ACHN (cell line): ENCODE measurements at regions not wholly inside any gene's neighbourhood (a gene's known extent, or its start where the extent isn't known, plus 50 kb on each side); places are given as distances from the start of the nearest gene placed in this dataset.

ENCODE experiments used
- DNase-seq: peaks from one replicate; pipeline ENCODE4 v3.0.0-alpha.2; 2015
- in situ Hi-C: cut with HindIII; loops from 2 replicates; pipeline ENCODE4 v1.10.0; 2017; ENCODE audit warnings: low sequenced_read_pairs, low pct_ligation_motif_present, low pct_unique_long_range_greater_than_20kb

DNA sequence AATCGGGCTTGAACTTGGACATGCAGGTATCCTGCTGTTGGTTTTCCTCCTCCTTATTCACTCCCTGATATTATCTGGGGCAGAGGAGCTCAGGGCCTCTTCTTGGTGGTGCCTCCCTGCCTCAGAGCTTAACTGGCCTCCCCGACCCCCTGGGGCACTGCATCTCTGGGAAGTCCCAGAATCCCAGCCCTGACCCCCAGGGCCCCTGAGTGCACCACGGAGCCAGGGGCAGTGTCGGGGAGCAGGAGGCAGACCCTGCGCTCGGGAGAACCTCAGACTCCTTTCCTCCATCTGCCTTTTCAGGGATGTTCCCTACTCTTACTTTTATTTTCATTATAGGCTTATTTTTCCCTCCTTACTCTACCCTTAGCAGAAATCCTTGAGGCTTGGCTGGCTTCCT lies 537.0 kb downstream of the BRD1 start:
- DNase-seq, result no peak
- in situ Hi-C loops, result no loop called here

DNA sequence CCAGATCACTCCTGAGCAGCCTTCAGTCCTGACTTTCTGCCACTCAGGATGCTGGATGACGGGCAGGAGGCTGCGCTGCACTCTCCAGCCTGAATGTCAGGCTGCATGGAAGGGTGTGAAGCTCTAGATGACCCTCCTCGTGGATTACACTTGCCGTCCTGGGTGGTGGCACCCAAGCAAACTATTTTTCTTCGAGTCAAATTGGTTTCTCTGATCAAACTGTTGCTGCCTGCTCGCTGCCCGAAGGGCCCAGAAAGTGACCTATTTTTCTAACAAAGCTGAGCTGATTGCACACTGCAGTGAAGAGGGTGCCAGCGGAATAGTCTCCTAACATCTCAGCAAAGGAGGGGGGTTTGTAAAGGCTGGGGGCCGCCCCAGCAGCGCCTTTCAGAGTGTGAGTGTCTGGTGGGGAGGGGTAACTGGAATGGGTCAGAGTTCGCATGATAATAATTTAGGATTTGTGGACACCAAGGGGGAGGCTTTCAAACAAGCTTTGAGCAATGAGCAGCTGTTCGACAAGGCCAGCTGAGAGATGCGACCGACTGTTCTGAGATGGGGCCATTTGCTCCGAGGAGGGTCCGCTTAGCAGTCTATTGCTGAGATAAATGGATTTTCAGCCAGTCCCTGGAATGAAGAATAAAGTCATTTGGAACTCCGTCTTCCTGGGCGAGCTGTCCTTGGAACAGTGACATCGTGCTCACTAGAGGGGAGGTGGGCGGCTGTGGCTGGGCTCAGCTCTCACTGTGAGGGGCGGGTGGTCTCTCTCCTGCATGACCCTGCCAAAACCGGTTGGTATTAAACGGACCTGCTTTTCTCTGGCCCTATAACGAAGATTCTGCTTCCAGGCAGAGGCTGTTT lies 537.6 kb downstream of the BRD1 start:
- in situ Hi-C loops, result no loop called here
- no peak for DNase-seq

DNA sequence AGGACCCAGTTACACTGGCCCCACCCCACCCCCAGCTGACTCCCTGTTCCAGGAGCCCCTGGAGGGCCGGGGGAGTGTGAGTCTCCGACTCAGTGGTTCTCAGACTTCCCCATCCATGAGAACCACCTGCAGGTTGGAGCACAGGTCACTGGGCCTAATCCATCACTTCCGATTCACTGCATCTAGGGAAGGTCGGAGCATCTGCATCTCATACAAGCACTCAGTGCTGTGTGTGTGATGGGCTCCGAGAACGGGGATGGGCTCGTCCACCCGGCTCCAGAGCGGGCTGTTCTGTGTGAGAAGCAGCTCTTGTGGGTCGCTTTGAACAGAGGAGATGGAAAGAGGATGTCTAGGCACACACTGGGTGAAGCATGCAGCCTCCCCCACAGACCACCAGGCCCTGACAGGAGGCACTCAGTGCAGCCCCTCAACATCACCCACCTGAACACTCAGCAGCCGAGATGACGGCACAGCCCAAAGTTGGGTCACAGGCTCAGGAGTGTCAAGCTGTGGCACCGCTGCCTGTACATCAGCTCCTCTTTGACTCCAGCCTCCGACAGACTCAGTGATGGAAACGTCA lies 541.4 kb downstream of the BRD1 start:
- in situ Hi-C loops, result no loop called here
- DNase-seq, result no peak

DNA sequence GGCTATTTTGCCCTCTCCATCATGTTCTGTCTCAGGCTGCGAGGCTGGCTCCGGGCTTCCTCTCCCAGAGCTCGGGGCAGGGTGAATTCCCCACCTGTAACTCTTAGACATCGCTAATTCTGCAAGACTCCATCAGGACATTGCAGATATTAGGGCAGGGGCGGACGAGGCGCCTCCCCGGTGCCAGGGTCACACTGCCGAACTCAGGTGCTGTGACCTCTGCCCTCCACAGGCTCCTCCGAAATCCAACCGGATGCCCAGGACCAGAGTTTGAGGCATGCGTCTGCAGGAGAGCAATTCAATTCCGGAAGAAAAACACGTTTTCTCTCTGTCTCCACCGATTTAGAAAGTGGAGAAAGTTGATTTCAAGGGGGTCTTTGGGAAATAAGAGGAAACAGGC lies 542.7 kb downstream of the BRD1 start:
- in situ Hi-C loops, result no loop called here
- no peak for DNase-seq

DNA sequence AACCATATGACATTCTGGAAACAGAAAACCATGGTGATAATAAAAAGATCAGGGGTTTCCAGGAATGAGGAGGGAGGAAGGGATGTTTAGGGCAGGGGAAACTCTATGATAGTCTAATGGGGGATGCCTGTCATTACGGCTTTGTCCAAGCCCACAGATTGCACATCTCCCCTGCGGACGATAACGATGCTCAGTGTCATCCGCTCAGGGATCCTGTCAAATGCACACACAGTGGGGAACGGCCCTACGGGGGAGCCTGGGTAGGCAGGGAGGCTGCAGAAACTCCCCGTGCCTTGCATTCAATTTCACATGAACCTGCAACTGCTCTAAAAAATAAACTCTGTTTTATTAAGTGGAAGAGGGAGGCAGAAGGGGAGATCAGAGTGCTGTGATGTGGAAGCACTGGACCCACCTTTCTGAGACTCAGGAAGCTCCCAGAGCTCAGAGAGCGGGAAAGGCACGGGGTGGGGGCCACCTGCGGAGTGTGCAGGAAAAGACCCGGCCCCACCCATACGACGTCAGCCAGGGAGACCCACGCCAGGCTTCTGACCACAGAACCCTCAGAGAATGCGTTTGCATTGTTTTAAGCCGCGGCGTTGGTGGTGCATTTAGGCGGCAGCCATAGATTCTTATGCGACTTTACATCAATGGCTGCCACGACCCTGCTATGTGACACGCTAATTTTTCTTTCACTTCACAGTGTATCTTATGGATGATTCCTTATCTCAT lies 543.5 kb downstream of the BRD1 start:
- no peak for DNase-seq
- in situ Hi-C loops, result no loop called here

DNA sequence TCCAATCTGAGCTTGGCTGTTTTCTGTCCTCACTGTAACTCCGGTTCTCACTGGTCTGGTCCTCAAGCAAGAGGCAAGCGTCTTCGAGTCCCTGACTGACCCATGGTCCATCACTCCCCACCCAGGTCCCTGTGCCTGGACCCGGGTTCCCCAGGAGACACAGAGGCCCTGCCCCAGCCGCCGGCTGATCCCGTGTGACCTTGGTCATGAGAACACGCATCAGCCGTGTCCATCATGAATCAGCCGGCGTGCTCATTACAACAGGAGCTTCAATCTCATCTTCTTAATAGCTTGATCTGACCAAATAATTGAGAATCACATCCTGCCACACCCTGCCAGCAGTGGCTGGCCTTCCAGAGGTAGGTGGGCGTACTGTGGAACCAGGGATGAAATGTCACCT lies 545.1 kb downstream of the BRD1 start:
- no peak for DNase-seq
- in situ Hi-C loops, result no loop called here

DNA sequence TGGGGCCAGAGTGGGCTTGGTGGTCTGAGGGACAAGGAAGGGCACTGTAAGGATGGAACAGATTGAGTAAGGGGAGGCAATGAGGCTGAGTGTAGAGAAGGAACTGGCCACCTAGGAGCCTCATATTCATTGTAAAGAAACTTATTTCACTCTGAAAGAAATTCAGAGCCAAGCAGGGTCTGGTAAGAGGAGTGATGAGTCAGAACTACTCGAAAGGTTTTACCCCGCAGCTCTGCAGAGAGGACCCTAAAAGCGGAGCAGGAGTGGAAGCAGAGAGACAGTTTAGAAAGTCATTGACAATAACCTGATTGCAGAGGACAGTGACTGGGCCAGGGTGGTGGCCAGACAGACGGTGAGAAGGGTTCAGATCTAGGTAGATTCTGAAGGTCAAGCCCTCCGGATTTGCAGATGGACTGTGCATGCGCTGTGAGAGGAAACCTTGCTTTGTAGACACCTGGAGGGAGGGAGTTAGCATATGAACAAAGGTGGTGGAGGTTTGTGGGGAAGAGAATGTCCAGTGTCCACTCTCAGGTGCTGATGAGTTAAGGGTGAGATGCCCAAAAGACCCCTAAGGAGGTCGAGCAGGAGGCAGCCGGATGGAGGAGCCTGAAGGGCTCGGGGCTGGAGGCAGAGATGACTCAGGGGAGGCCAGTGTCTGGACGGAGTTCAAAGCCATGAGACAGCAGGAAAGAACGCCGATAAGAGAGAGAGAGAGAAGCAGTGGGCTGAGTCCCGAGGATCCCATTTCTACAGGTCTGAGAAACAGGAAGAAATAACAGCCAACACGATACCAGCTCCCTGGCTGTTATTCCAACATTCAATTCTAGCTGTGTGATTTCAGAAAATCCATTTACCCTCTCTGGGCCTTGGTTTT lies 546.0 kb downstream of the BRD1 start:
- in situ Hi-C loops, result no loop called here
- peak; percentile 87 for DNase-seq

DNA sequence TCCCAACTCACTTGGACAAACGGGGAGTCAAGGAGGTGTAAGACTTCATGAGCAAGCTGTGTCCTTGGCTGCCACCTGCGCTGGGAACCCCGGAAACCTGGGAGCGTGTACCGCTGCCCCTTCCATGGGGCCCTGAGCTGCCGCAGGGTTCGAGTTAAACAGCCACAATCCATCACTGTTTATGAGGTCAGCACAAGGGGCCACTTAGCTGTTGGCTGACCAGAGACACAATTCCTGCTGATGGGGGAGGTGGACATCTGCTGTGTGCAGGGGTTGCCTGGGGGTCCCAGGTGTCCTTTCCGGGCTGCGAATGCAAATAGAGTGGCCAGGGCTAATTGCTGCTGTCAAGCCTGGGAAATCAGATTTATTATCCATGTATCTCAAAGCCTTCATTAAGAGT lies 549.3 kb downstream of the BRD1 start:
- no peak for DNase-seq
- in situ Hi-C loops, result no loop called here

DNA sequence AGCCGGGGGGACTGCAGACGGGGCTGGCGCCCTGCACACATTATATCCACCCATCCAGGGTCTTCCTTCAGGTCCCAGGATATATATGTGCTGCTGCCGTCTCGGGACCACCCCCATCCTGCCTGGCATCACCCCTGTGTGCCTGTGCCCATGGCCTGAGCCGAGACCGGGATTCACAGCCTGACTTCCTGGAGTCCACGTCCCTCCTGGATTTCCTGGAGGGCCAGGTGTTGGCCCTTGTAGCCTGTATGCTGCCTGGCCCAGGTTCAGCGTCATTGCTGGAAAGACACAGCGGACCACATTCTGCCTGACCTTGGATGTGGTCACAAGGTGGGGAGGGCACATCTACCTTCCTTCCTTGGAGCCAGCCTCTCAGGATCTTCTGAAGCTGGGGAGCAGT lies 551.1 kb downstream of the BRD1 start:
- no peak for DNase-seq
- in situ Hi-C loops, result no loop called here

DNA sequence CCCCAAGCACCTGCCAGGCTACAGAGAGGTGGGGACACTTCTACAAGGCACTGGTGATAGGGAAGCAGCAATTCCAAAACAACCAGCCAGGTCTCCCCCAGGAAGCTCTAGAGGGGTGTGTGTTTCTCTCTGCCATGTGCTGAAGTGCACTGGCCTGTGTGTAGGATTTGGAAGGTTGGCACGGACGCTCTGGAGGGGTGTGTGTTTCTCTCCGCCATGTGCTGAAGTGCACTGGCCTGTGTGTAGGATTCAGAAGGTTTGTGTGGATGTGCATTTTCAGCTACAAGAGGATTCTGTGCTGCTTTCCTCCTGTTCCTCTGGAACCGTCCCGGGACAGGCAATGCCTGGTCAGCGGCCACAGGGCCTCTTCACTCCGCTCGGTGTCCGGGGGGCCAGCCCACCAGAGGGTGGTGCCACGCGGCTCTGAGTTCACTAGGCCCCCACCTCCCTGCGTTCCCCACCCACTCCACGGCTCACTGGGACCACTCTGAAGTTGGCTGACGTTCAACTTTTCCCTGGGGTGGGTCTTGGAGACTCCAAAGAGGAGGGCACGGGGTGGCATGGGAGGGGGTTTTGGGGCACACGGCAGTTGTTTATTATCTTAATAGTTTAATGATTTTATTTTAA lies 552.8 kb downstream of the BRD1 start:
- no peak for DNase-seq
- in situ Hi-C loops, result no loop called here

DNA sequence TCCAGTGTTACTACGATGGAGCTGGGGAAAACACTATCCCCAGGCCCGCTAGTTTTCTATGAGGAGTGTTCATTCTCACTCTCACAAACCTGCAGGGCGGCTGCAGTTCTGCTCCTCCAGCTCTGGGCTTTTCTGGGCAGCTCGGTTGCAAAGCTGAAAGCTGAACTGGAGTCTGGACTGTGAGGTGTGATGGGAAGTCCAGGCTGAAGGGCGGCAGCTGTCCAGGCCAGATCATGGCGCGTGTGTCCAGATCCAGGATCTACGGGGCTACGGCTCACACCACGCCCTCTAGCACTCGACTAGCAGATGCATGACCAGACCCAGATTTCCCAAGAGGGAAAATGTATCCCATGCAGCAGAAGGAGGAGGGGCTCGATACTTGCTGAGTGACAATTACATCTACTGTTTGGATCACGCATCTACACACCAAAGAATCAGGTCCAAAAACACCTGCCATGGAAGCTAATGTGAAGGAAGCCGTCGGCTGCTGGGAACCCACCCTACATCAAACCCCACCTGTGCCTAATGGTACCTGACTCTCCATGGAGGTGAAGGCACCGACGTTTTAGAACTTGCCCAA lies 555.0 kb downstream of the BRD1 start:
- in situ Hi-C loops, result no loop called here
- no peak for DNase-seq

DNA sequence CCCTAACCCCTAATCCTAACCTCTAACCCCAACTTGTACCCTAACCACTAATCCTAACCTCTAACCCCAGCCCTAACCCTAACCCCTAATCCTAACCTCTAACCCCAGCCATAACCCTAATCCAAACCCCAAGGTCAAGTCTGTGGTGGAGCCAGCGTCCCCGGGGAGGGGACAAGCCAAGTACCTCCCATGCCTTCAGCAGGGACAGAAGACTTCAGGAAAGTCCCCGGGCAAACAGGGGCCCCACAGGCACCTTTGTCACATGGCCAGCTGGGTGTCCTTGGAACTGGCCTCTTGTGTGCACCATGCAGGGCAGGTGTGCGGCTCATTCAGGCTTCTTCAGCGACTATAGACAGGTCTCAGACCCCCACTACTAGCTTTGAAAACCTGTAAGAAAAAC lies 555.8 kb downstream of the BRD1 start:
- no peak for DNase-seq
- in situ Hi-C loops, result no loop called here

DNA sequence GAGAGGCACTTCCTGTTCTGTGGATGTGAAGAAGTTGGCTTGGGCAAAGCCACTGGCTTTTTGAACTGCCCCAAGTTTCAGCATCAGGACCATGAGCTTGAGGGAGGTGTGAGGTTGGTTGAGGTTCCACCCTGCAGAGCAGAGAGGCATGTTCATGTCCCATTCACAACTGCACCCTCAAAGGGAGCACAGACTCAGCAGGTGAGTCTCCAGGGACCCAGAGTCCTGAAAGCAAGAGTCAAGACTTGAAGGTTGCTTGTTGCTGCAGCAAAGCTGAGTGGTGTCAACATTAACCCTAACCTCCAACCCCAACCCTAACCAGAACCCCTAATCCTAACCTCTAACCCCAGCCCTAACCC lies 556.3 kb downstream of the BRD1 start:
- in situ Hi-C loops, result no loop called here
- DNase-seq, result no peak

DNA sequence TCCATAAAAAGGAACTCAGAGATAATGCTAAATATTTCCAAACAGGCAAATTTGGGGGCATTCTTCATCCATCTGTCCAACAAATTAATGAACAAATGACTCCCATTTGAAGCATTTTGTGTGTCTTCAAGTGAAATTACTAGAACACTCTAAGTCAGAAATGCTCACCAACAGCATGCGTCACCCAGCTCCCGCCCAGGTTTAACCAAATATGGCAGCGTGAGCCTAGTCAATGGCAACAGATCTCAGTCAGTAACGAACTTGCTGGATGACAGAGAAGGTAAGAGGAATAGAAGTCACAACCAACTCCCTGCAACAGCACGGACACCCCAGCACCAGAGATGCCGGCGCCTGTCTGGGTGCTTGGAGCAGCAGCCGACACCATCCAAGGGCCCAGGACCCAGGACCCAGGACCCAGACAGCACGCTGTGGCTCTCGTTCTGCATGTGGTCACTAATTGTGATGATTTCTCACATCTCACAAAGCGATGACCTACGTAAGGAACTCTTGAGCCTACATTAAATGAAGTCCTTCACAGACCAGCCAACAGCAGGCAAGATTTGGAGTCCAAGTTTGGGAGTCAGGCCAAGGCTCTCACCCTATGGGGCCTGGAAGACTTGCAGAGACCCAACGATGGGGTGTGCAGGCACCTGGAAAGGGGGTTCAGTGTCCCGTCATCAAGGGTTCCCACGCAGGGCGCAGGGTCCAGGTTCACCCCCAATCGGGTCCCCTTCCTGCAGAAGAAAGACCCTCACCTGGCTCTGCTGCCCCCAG lies 556.9 kb downstream of the BRD1 start:
- in situ Hi-C loops, result no loop called here
- DNase-seq, result no peak

DNA sequence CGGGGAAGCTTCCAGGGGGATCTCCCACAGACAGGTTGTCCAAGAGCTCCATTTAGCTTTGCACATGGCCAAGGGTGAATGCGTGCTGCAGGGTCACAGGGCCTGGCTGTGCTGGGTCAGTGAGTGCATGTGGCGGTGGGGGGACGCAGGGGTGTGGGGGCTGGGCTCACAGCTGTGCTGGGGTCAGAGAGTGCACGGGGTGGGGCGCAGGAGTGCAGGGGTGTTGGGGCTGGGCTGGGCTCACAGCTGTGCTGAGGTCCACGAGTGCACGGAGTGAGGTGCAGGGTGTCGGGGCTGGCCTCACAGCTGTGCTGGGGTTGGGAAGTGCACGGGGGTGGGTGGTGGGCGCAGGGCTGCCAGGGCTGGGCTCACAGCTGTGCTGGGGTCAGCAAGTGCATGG lies 557.7 kb downstream of the BRD1 start:
- in situ Hi-C loops, result no loop called here
- DNase-seq, result no peak

DNA sequence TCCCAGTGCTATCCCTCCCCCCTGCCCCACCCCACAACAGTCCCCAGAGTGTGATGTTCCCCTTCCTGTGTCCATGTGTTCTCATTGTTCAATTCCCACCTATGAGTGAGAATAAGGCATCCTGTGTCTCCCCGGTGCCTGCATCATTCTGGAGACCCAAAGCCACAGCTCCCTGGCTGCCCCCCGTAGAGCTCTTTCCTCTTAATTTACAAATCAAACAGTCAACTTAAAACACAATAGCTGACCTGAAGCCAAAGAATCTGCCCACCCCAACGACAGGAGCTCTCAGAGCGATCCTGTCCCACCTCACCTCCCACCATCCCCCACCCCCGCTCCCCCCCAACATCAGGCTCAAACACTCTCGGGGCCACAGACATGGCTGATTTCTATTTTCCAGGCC lies 558.3 kb downstream of the BRD1 start:
- in situ Hi-C loops, result no loop called here
- DNase-seq, result no peak

DNA sequence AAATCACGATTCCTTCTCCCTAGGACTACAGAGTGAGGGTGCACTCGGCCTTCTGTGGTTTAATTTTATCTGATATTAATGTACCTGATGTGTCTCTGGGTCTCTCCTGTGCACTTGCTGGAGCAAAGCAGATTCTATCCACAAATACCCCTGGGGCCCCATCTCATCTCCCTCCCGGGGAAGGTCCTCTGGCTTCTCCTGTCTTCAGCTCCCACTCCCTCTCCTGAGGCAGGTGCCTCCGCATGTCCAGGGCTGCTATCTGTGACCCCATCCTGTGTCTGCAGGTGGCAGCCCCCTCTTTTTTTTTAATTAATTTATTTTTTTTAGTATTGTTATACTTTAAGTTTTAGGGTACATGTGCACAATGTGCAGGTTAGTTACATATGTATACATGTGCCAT lies 558.7 kb downstream of the BRD1 start:
- DNase-seq, result no peak

DNA sequence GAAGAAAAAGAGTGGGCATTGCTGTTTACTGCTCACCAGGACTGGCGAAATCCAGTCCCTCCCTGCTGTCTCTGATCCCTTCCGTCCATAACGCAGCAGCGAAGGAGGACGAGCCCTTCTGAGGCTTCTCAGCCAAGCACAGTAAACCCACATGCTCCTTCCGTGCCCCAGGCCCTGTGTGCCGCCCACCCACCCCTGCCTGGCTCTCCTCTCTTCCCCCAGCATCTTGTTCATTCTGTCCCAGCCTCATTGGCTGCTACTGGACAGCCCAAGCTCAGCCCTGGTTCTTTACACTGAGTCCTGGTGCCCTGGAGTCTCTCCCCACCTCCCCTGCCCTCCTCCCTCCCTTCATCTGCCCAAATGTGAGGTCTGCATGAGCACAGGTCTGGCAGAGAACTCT lies 559.7 kb downstream of the BRD1 start:
- no peak for DNase-seq

More for the DNA sequence above, 558.7 kb downstream of the BRD1 start:
- in situ Hi-C loops, result no loop called here

More for the DNA sequence above, 559.7 kb downstream of the BRD1 start:
- in situ Hi-C loops, result no loop called here
